ENCODE measurements at regions not wholly inside any gene's neighbourhood (a gene's known extent, or its start where the extent isn't known, plus 50 kb on each side); places are given as distances from the start of the nearest gene placed in this dataset.

DNA sequence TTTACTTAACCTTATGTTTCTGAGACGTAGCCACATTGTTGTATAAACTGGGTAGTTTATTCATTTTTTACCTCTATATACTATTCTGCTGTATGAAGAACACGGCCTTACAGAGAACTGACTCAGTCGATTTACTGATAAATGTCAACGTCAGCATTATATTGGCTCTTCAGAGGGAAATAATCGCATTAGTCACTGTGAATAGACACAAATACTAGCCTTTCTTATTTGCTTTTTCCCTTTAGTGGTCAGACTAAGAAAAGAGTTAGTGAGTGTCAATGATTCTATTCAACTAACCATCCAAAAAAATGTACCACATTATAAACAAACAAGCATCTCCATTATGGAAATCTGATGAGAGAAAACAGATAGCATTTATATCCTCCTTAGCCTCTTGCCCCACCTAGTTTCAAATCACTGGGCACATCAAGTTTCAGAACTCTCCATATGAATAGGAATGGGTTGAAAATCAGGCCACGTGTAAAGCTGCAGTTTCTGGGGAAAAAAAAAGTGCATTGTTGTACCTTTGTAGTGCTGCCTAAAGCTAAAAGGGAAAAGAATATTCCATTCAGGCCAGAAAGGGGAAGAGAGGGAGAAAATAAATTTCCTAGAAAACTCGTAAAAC lies 146.7 kb upstream of the VCX3A start:
- ChIA-PET POLR2A (no interaction called here), CTCF (no interaction called here)
- Histone ChIP-seq H3K4me3 (ENCODE audit: low read depth, low read length) (no peak overlapping the region), H3K27ac (ENCODE audit: low read depth, low read length) (no peak overlapping the region), H3K27me3 (ENCODE audit: control insufficient read depth, insufficient read depth, low read length) (no peaks in the 10 kb centered on the region), H3K9me3 (ENCODE audit: control insufficient read depth, insufficient read depth, low read length) (no peaks in the 10 kb centered on the region; the same call in 1 of the 2 replicates)
- TF ChIP-seq, protein P1, sequence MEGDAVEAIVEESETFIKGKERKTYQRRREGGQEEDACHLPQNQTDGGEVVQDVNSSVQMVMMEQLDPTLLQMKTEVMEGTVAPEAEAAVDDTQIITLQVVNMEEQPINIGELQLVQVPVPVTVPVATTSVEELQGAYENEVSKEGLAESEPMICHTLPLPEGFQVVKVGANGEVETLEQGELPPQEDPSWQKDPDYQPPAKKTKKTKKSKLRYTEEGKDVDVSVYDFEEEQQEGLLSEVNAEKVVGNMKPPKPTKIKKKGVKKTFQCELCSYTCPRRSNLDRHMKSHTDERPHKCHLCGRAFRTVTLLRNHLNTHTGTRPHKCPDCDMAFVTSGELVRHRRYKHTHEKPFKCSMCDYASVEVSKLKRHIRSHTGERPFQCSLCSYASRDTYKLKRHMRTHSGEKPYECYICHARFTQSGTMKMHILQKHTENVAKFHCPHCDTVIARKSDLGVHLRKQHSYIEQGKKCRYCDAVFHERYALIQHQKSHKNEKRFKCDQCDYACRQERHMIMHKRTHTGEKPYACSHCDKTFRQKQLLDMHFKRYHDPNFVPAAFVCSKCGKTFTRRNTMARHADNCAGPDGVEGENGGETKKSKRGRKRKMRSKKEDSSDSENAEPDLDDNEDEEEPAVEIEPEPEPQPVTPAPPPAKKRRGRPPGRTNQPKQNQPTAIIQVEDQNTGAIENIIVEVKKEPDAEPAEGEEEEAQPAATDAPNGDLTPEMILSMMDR (IDR thresholded peaks at IDR 0.05; ENCODE audit: low read depth, low read length): no peak
- no peak for DNase-seq (ENCODE audit: low read depth, low spot score)

- H3K27ac ChIP-seq (ENCODE audit: low read depth, low read length): no peak overlapping the region
- no peak for DNase-seq (ENCODE audit: low read depth, low spot score)
- POLR2A ChIA-PET: no interaction called here
- no peak overlapping the region for H3K4me3 ChIP-seq (ENCODE audit: low read depth, low read length)
- H3K9me3 ChIP-seq (ENCODE audit: control insufficient read depth, insufficient read depth, low read length): no peaks in the 10 kb centered on the region
- H3K27me3 ChIP-seq (ENCODE audit: control insufficient read depth, insufficient read depth, low read length): no peaks in the 10 kb centered on the region
- TF ChIP-seq, protein P1 (IDR thresholded peaks at IDR 0.05; ENCODE audit: low read depth, low read length): no peak
- CTCF ChIA-PET: no interaction called here
These were observed 145.1 kb upstream of the VCX3A start for GRCh38 chrX:6679988-6680387.

- TF ChIP-seq, protein P1 (IDR thresholded peaks at IDR 0.05; ENCODE audit: low read depth, low read length): no peak
- CTCF ChIA-PET: no interaction called here
- no peaks in the 10 kb centered on the region for H3K9me3 ChIP-seq (ENCODE audit: control insufficient read depth, insufficient read depth, low read length)
- no peak overlapping the region for H3K4me3 ChIP-seq (ENCODE audit: low read depth, low read length)
- no peak for DNase-seq (ENCODE audit: low read depth, low spot score)
- POLR2A ChIA-PET: no interaction called here
- H3K27ac ChIP-seq (ENCODE audit: low read depth, low read length): no peak overlapping the region
- no peaks in the 10 kb centered on the region for H3K27me3 ChIP-seq (ENCODE audit: control insufficient read depth, insufficient read depth, low read length)
These were observed 144.6 kb upstream of the VCX3A start for GRCh38 chrX:6679550-6679949.

- no peaks in the 10 kb centered on the region for H3K27me3 ChIP-seq (ENCODE audit: control insufficient read depth, insufficient read depth, low read length)
- no peak overlapping the region for H3K27ac ChIP-seq (ENCODE audit: low read depth, low read length)
- ChIA-PET POLR2A (no interaction called here), CTCF (no interaction called here)
- no peaks in the 10 kb centered on the region for H3K9me3 ChIP-seq (ENCODE audit: control insufficient read depth, insufficient read depth, low read length)
- TF ChIP-seq, protein P1 (IDR thresholded peaks at IDR 0.05; ENCODE audit: low read depth, low read length): no peak
- no peak for DNase-seq (ENCODE audit: low read depth, low spot score)
- no peak overlapping the region for H3K4me3 ChIP-seq (ENCODE audit: low read depth, low read length)
These were observed 143.4 kb upstream of the VCX3A start for GRCh38 chrX:6678313-6678712.

DNA sequence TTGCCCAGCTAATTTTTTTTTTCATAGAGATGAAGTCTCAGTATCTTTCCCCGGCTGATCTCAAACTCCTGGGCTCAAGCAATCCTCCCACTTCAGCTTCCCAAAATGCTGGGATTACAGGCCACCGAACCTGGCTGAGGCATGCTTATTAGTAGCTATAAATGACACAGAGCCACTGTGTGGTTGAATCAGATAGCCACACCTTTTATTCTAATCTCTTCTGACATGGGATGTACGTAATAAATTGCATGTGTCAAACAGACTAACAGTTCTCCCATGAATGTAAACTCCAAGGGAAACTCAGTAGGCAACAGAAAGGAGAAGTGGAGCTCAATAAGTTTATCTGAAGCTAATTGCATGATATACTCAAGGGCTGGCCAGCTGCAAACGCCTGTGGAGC lies 139.8 kb upstream of the VCX3A start:
- ChIA-PET POLR2A (no interaction called here), CTCF (no interaction called here)
- H3K4me3 ChIP-seq (ENCODE audit: low read depth, low read length): no peak overlapping the region
- no peak overlapping the region for H3K27ac ChIP-seq (ENCODE audit: low read depth, low read length)
- TF ChIP-seq, protein P1 (IDR thresholded peaks at IDR 0.05; ENCODE audit: low read depth, low read length): no peak
- no peak for DNase-seq (ENCODE audit: low read depth, low spot score)
- H3K27me3 ChIP-seq (ENCODE audit: control insufficient read depth, insufficient read depth, low read length): no peaks in the 10 kb centered on the region
- no peaks in the 10 kb centered on the region; the same call in 1 of the 2 replicates for H3K9me3 ChIP-seq (ENCODE audit: control insufficient read depth, insufficient read depth, low read length)
